NCI-H1417 treated with DMSO at 0.1 percent for 48 hours (cell line): ENCODE measurements at regions not wholly inside any gene's neighbourhood (a gene's known extent, or its start where the extent isn't known, plus 50 kb on each side); places are given as distances from the start of the nearest gene placed in this dataset.

Experiments
- DNase-seq: peaks from one replicate; lab custom pipeline; 2025; lab: John Stamatoyannopoulos, UW

DNA sequence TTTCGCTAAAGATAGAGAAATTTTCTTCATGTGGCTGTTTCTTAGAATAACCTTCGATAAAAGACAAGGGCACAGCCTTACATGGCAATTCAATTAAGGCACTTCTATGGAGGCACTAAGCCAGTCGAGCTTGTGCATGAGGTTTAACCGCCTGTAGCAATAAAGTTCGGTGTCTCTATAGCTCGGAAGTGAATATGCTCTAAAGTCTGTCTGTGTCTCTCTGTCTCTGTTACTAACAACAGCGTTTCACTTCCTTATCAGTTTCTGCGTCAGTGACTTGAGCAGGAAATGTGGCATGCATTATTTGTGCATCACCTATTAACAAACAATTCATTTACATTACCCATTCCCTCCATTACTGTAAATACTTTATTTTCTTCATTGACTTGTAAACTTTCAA is 365.1 kb upstream of the NETO1 start:
- no peak for DNase-seq

DNA sequence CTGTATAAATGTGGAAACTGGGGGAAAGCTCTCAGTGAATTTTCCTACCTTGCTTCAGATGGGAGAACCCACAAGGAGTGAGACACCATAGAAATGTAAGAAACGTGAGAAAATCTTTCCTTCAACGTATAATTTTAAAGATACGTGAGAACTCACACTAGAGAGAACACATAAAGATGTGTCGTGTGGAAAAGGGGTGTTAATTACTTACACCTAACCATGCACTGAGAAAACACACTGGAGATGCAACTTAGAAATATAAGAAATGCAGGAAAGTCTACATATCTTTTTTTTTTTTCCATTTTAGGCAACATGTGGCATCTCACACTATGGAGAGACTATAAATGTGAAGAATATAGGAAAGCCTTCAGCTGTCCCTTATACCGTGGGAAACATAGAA is 352.9 kb upstream of the NETO1 start:
- no peak for DNase-seq

- DNase-seq = no peak
Measured at GRCh38 chr18:73218293-73218692, 350.5 kb upstream of the NETO1 start.

- DNase-seq = no peak
Measured at GRCh38 chr18:73214970-73215369, 347.2 kb upstream of the NETO1 start.

DNA sequence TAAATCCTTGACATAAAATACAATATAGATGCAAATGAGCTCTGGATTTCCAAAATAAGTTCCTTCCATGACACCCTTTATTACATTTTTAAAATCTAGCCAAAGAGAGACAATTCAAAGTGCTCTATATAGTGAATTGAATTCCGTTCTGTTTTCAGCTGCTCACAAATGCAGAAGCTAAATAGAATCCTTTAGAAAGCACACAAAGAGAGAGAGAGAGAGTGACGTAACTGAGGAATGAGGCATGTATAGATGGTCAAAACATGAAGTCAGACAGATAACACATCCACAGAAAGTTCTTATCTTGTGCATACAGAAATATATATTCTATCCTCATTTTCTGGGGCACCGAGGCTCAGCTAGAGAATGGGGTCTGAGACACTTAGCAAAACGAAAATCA is 344.7 kb upstream of the NETO1 start:
- DNase-seq = no peak

DNA sequence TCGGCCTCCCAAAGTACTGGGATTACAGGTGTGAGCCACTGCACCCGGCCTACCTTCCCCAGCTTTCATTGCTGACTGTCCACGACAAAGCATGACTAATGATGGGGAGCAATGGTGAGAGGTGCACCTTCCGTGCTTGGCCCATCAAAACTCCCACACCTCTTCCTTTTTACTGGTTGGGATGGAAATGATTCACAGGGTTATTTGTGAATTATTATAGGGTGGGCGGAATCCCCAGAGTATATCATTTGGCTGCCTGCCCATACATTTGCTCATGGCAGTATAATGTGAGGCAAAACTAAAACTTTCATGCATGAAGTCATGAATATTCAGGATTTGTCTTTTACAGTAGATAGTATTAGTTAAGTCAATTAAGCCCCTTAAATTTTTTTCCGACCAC is 334.2 kb upstream of the NETO1 start:
- DNase-seq = no peak

GRCh38 chr18:73199151-73199550 is 331.4 kb upstream of the NETO1 start:
- no peak for DNase-seq

DNA sequence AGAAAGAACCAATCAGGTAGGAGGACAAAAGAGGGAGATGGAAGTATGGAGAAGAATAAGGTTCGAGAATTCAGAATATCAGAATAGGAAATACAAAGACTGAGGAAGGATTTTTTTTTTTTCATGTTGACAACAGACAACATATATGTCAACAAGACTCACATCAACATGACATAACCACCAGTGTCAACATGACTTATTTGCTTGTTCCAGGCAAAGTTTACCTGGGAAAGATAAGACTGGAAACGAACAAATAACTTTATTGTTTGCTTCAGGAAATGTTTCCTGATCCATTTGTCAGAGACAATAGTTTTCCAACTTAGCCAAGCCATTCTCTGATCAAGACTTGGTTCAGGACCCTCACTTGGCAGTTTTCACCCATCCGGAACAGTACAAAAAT is 321.9 kb upstream of the NETO1 start:
- DNase-seq = no peak

GRCh38 chr18:73168236-73168635 is 300.4 kb upstream of the NETO1 start:
- no peak for DNase-seq

DNA sequence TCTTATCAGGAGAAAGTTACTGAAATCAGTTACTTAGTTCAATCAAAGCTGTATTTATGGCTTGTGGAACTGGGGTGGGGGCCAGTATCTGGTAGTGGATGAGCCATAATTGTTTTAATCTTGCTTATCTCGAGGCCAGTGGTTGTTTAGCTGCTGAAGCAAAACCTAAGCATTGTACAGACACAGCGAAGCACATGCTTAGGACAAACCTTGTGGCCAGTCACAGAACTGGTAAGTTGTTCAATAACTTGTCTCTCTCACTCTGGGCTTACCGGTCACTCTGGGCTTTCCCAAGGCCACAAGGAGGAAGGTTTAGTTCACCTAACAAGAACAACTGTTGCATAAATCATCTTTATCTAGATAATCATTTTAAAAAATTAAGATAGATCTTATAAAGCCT is 296.6 kb upstream of the NETO1 start:
- no peak for DNase-seq

- DNase-seq = no peak
Measured at GRCh38 chr18:73163236-73163635, 295.4 kb upstream of the NETO1 start.

DNA sequence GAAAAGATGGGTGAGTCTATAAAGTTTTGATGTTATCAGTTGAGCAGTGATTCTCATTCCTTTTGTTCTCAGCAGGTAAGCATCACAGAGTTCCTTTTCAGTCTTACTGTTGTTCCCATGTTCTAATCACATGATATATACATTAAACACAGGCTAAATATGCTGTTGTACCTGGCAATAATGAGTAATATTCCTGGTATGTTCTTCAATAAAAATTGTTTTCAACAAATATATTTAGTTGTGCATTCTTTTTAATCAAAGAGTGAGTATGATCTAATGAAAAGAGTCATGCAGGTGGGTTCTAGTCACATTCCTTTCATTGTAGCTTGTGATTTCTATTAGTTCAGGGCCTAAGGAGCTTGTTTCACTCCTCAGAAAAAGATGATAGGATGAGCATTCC is 288.3 kb upstream of the NETO1 start:
- no peak for DNase-seq

- no peak for DNase-seq
Measured at GRCh38 chr18:73153271-73153670, 285.5 kb upstream of the NETO1 start.

GRCh38 chr18:73151086-73151485 is 283.3 kb upstream of the NETO1 start:
- DNase-seq = no peak

DNA sequence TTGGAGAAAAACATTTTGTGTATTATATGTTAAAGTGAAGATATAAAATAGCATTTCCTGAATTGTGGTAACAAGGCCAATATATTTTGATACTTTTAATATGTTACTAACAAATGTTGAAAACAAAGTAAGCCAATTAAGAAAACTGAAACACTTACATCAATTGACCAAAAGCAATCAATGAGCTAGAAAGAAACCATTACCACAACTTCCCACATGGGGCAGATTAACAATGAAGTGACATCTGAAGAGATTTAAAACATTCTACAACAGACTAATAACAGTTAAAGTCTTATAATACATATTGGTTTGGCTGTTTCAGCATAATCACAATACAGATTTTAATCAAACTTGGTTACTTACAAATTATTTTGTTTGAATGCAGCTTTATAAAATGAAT is 282.4 kb upstream of the NETO1 start:
- DNase-seq = no peak

GRCh38 chr18:73147590-73147989 is 279.8 kb upstream of the NETO1 start:
- DNase-seq = no peak

- no peak for DNase-seq
Measured at GRCh38 chr18:73144030-73144429, 276.2 kb upstream of the NETO1 start.

DNA sequence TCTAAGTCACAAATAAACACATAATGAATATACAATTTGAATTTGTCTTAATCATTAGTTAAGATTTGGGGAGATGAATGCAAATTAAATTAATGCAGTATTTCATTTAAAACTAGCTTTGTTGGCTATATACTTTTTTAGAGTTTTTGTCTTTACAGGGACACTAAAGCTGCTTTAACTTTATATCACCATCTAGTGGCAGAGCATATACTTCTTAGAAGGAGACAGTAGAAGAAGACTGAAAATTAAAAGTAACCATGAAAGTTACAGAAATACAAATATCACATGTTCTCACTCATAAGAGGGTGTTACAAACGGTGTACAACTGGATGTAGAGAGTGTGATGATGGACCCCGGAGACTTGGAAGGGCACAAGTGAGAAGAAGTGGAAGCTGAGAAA is 268.3 kb upstream of the NETO1 start:
- peak; percentile 33 for DNase-seq

DNA sequence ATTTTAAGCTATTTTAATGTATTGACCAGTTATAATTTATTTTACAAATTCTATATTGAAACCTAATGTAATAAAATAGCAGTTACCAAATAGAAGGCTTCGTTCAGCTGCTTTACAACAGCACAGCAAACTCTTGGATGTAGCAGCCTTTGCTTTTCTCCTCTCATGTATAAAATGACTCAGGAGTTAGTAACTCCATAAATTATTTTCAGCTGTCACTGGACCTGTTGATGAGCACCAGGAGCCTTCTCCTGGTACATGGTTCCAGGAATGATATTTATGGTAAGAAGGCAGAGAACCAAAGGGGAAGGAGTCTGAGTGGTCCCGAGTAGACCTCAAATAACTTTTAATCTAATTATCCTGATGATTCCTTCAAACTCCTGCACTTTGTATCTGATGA is 256.4 kb upstream of the NETO1 start:
- no peak for DNase-seq

DNA sequence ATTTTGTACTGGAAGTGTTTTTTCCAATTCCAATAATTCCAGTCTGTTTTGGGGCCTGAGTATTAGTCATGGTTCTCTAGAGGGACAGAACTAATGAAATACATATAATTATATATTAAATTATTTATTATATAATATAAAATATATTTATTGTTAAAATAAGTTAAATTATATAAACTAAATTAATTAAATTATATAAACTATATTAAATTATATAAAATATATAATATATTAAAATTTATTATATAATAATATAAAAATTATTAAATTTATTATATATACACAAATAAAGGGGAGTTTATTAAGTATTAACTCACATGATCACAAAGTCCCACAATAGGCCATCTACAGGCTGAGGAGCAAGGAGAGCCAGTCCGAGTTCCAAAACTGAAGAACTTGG is 253.4 kb upstream of the NETO1 start:
- DNase-seq = no peak

DNA sequence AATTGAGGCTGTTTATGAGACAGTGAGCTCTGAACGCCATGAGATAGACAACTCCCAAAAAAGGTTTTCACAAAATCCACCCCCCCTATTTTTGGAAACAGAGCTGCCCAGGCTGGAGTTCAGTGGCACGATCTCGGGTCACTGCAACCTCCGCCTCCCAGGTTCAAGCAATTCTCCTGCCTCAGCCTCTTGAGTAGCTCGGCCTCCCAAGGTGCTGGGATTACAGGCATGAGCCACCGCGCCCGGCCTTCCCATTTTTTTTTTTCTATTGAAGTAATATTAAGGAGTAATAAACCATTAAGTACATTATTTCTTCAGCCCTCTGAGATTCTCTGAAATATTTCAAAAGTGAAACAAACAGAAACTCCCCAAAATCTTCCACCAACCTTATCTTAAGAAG is 252.8 kb upstream of the NETO1 start:
- no peak for DNase-seq

DNA sequence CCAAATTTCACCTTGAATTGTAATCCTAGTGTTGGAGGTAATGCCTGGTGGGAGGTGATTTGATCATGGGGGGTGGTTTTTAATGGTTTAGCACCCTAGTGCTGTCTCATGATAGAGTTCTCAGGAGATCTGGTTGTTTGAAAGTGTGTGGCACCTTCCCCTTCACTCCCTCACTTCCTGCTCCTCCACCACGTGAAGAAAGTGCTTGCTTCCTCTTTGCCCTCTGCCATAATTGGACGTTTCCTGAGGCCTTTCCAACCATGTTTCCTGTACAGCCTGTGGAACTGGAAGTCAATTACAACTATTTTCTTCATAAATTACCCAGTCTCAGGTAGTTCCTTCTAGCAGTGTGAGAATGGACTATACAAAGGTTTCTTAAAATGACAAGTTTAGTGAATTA is 251.8 kb upstream of the NETO1 start:
- no peak for DNase-seq

DNA sequence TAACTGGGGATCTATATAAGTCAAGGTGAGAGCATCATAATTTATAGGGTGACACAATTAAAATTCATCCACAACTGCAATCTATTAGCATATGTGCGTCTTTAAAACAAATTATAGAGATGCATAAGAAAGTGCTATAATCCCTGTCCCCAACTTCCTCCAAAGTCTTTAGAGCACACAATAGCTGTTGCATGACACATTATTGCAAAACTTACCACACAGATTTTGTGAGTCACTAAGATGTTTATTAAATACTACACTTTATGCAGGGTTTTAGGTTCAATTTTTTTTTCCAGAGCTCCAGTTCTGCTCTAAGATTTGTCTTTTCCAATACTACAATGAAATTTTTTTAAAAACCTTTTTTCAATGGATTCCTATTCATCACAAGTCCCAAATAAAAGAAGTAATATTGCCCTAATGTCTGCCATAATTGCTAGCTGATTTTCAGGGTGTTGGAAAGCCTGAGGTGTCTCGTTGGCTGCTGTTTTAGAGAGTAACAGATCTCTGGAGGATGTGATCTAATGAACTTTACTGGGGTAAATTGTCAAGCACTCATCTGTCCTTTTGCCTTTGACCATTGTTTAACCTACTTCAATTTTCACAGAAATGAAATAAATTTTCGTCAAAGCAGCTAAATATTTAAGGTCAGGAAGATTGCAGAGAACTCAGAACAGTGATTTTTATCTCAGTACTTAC is 250.5 kb upstream of the NETO1 start:
- DNase-seq = no peak

DNA sequence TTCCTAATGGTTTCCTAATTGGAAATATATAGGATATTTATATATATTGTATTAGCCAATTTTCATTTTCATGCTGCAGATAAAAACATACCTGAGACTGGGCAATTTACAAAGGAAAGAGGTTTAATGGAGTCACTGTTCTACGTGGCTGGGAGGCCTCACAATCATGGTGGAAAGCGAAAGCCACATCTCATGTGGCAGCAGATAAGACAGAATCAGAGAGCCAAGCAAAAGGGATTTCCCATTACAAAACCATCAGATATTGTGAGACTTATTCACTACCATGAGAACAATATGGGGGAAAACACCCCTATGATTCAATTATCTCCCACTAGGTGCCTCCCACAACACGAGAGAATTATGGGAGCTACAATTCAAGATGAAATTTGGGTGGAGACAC is 242.5 kb upstream of the NETO1 start:
- DNase-seq = no peak

GRCh38 chr18:73101977-73102376 is 234.2 kb upstream of the NETO1 start:
- DNase-seq = no peak
